ENCODE measurements at regions not wholly inside any gene's neighbourhood (a gene's known extent, or its start where the extent isn't known, plus 50 kb on each side); places are given as distances from the start of the nearest gene placed in this dataset.
"Not testable (repeated sequence)": the region's sequence is repeated elsewhere in the genome, so short reads cannot be mapped to it uniquely, and the experiment has no call there.

DNA sequence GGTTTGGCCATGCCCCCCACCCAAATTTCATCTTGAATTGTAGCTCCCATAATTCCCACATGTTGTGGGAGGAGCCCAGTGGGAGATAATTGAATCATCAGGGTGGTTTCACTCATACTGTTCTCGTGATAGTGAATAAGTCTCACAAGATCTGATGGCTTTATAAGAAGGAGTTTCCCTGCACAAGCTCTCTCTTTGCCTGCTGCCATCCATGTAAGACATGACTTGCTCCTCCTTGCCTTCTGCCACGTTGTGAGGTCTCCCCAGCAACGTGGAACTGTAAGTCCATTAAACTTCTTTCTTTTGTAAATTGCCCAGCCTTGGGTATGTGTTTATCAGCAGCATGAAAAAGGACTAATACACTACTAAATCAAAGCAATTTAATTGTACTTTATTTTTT is 507.3 kb upstream of the JAG1 start:
- not testable (repeated sequence) for TF ChIP-seq POLR2AphosphoS5 (IDR thresholded peaks at IDR 0.05; ENCODE audit: low read depth, low read length); CTCF (IDR thresholded peaks at IDR 0.05); SIN3A (IDR thresholded peaks at IDR 0.05; ENCODE audit: borderline replicate concordance, insufficient read depth, low read depth, low read length)

Data from Panc1 (cell line).